ENCODE measurements at regions not wholly inside any gene's neighbourhood (a gene's known extent, or its start where the extent isn't known, plus 50 kb on each side); places are given as distances from the start of the nearest gene placed in this dataset.

- TF ChIP-seq EZH2phosphoT487 (IDR thresholded peaks at IDR 0.05) (no peak), CTCF (IDR thresholded peaks at IDR 0.05) (no peak), EZH2 (IDR thresholded peaks at IDR 0.05) (no peak)
Observed at GRCh38 chr6:23213193-23213592, 643.8 kb downstream of the HDGFL1 start.

Measured in neural progenitor cell (in vitro differentiated cells).